ENCODE measurements at regions not wholly inside any gene's neighbourhood (a gene's known extent, or its start where the extent isn't known, plus 50 kb on each side); places are given as distances from the start of the nearest gene placed in this dataset.
"Not testable (repeated sequence)": the region's sequence is repeated elsewhere in the genome, so short reads cannot be mapped to it uniquely, and the experiment has no call there.

DNA sequence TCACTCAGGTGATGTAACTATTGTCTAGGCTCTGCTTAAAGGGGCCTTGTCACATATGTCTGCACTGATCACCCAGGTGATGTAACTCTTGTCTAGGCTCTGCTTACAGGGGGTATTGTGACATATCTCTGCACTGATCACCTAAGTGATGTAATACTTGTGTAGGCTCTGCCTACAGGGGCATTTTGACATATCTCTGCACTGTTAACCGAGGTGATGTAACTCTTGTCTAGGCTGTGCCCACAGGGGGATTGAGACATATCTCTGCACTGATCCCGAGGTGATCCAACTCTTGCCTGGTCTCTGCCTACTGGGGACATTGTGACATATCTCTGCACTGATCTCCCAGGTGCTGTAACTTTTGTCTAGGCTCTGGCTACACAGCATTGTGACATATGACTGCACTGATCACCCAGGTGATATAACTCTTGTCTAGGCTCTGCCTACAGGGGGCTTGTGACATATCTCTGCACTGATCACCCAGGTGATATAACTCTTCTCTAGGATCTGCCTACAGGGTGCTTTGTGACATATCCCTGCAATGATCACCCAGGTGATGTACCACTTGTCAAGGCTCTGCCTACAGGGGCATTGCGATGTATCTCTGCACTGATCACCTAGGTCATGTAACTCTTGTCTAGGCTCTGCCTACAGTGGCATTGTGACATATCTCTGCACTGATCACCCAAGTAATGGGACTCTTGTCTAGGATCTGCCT, 50.3 kb upstream of the USP14 start:
- not testable (repeated sequence) for TF ChIP-seq SP2, CTCF (tag by site-specific recombination; IDR thresholded peaks at IDR 0.05)

All from HEK293 (cell line).